HEK293T (cell line): ENCODE measurements at regions not wholly inside any gene's neighbourhood (a gene's known extent, or its start where the extent isn't known, plus 50 kb on each side); places are given as distances from the start of the nearest gene placed in this dataset.

Experiments
- ARNT ChIP-seq: fragments of 450-650 bp; IDR thresholded peaks from 2 replicates; pipeline ENCODE4 v1.6.1; 2017; ENCODE audit warnings: mild to moderate bottlenecking
- BHLHE40 ChIP-seq: fragments of 450-650 bp; IDR thresholded peaks from 2 replicates; pipeline ENCODE4 v1.6.1; 2016; ENCODE audit warnings: mild to moderate bottlenecking, moderate library complexity, borderline replicate concordance
- CTBP1 ChIP-seq: fragments of 450-650 bp; IDR thresholded peaks from 2 replicates; pipeline ENCODE4 v1.6.1; 2016; ENCODE audit warnings: borderline replicate concordance
- FOXK2 ChIP-seq: fragments of 450-650 bp; IDR thresholded peaks from 2 replicates; pipeline ENCODE4 v1.6.1; 2016; ENCODE audit warnings: mild to moderate bottlenecking
- FOXM1 ChIP-seq: fragments of 450-650 bp; IDR thresholded peaks from 2 replicates; pipeline ENCODE4 v1.6.1; 2017; ENCODE audit warnings: mild to moderate bottlenecking, borderline replicate concordance
- HDGF ChIP-seq: fragments of 450-650 bp; IDR thresholded peaks from 2 replicates; pipeline ENCODE4 v1.6.1; 2017; ENCODE audit warnings: antibody characterized with exemption, borderline replicate concordance
- L3MBTL2 ChIP-seq: fragments of 450-650 bp; conservative IDR thresholded peaks from 2 replicates; pipeline ENCODE4 v1.6.1; 2016; ENCODE audit warnings: mild to moderate bottlenecking
- LEF1 ChIP-seq: fragments of 450-650 bp; IDR thresholded peaks from 2 replicates; pipeline ENCODE4 v1.6.1; 2017; ENCODE audit warnings: mild to moderate bottlenecking, borderline replicate concordance
- NFRKB ChIP-seq: fragments of 450-650 bp; IDR thresholded peaks from 2 replicates; pipeline ENCODE4 v1.6.1; 2016; ENCODE audit warnings: mild to moderate bottlenecking, moderate library complexity
- SP1 ChIP-seq: fragments of 450-650 bp; IDR thresholded peaks from 2 replicates; pipeline ENCODE4 v1.6.1; 2017
- SUZ12 ChIP-seq: fragments of 450-650 bp; IDR thresholded peaks from 2 replicates; pipeline ENCODE4 v1.6.1; 2016; ENCODE audit warnings: mild to moderate bottlenecking
- ZNF384 ChIP-seq: fragments of 450-650 bp; IDR thresholded peaks from 2 replicates; pipeline ENCODE4 v1.6.1; 2016
- TF ChIP-seq, protein P1 (sequence below): fragments of 450-650 bp; IDR thresholded peaks from 2 replicates; pipeline ENCODE4 v1.6.1; 2016

DNA sequence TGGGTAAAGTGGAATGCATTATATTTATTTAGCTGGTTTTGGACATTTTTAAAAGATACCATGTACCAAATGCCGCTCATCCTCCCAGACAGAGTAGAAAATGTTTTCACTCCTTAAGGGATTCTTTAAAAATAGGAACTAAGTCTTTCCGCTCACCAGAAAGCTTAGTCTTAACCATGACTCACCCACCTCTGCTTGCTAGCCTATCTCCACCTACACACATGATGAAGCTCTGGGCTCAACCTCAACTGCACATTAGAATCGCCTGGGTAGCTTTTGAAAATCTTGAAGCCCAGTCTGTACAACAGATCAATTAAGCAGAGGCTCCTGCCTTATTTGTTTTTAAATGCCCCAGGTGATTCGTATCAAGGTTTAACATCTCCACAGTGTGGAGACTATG, 260.5 kb downstream of the NEDD1 start:
- no peak for TF ChIP-seq FOXM1
- TF ChIP-seq SP1: no peak
- no peak for TF ChIP-seq LEF1
- TF ChIP-seq, protein P1, sequence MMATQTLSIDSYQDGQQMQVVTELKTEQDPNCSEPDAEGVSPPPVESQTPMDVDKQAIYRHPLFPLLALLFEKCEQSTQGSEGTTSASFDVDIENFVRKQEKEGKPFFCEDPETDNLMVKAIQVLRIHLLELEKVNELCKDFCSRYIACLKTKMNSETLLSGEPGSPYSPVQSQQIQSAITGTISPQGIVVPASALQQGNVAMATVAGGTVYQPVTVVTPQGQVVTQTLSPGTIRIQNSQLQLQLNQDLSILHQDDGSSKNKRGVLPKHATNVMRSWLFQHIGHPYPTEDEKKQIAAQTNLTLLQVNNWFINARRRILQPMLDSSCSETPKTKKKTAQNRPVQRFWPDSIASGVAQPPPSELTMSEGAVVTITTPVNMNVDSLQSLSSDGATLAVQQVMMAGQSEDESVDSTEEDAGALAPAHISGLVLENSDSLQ: no peak
- no peak for TF ChIP-seq NFRKB
- no peak for TF ChIP-seq ARNT
- TF ChIP-seq FOXK2: no peak
- no peak for TF ChIP-seq L3MBTL2
- no peak for TF ChIP-seq BHLHE40
- TF ChIP-seq SUZ12: no peak
- no peak for TF ChIP-seq ZNF384
- TF ChIP-seq HDGF: no peak
- no peak for TF ChIP-seq CTBP1
